ENCODE measurements at regions not wholly inside any gene's neighbourhood (a gene's known extent, or its start where the extent isn't known, plus 50 kb on each side); places are given as distances from the start of the nearest gene placed in this dataset.

DNA sequence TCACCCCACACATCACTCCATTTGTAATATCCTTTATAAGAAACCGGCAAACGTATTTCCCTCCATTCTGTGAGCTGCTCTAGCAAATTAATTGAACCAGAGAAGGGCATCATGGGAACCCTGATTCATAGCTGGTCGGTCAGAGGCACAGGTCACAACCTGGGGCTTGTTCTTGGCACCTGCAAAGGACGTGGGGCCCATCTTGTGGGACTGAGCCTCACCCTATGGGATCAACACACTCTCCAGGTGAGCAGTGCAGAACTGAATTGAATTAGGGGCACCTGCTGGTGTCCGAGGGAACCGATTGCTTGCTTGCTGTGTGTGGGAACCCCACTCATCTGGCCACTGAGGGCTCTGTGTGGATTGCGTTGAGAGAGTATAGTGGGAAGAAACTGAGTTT is 145.3 kb downstream of the CTTN start:
- TF ChIP-seq EZH2 (IDR thresholded peaks at IDR 0.05; ENCODE audit: borderline replicate concordance, insufficient read depth, low read length, poor library complexity, severe bottlenecking), result no peak
- TF ChIP-seq, protein P1, sequence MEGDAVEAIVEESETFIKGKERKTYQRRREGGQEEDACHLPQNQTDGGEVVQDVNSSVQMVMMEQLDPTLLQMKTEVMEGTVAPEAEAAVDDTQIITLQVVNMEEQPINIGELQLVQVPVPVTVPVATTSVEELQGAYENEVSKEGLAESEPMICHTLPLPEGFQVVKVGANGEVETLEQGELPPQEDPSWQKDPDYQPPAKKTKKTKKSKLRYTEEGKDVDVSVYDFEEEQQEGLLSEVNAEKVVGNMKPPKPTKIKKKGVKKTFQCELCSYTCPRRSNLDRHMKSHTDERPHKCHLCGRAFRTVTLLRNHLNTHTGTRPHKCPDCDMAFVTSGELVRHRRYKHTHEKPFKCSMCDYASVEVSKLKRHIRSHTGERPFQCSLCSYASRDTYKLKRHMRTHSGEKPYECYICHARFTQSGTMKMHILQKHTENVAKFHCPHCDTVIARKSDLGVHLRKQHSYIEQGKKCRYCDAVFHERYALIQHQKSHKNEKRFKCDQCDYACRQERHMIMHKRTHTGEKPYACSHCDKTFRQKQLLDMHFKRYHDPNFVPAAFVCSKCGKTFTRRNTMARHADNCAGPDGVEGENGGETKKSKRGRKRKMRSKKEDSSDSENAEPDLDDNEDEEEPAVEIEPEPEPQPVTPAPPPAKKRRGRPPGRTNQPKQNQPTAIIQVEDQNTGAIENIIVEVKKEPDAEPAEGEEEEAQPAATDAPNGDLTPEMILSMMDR (IDR thresholded peaks at IDR 0.05; ENCODE audit: poor library complexity, severe bottlenecking), result no peak
- no peak for TF ChIP-seq POLR2AphosphoS5 (IDR thresholded peaks at IDR 0.05)
- no peak for TF ChIP-seq RAD21 (conservative IDR thresholded peaks at IDR 0.05)
- no peak for TF ChIP-seq EP300 (conservative IDR thresholded peaks at IDR 0.05; ENCODE audit: poor library complexity, severe bottlenecking)
- TF ChIP-seq MXI1 (conservative IDR thresholded peaks at IDR 0.05; ENCODE audit: poor library complexity, severe bottlenecking), result no peak
